ENCODE measurements at regions not wholly inside any gene's neighbourhood (a gene's known extent, or its start where the extent isn't known, plus 50 kb on each side); places are given as distances from the start of the nearest gene placed in this dataset.

DNA sequence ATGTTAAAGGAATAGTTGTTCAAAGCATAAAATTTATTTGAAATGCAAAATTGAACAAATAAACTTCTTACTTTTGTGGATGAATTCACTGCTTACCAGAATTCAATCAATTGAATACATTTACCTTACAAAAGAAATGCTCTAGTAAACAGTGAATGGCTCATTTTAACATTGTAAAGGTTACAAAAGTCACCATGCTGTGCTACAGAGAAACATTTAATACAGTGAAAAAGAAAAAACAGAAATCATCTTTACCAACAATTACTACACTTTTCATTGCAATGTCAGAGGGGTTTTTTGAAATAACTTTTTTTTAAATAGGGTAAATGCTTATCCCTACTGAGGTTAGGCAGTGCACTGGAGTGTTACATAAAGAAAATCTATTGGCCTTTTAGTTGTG lies 853.0 kb downstream of the NCAM2 start:
- TF ChIP-seq FOXP2 (optimal IDR thresholded peaks at IDR 0.05; ENCODE audit: borderline replicate concordance, extremely low read depth, extremely low read length, insufficient read depth) (no peak), POLR2AphosphoS5 (IDR thresholded peaks at IDR 0.05; ENCODE audit: low read depth, low read length) (no peak), TAF1 (IDR thresholded peaks at IDR 0.05; ENCODE audit: borderline replicate concordance, insufficient read depth, low read length) (no peak), SIN3A (IDR thresholded peaks at IDR 0.05; ENCODE audit: borderline replicate concordance, insufficient read depth, low read length) (no peak)
- TF ChIP-seq, protein P1, sequence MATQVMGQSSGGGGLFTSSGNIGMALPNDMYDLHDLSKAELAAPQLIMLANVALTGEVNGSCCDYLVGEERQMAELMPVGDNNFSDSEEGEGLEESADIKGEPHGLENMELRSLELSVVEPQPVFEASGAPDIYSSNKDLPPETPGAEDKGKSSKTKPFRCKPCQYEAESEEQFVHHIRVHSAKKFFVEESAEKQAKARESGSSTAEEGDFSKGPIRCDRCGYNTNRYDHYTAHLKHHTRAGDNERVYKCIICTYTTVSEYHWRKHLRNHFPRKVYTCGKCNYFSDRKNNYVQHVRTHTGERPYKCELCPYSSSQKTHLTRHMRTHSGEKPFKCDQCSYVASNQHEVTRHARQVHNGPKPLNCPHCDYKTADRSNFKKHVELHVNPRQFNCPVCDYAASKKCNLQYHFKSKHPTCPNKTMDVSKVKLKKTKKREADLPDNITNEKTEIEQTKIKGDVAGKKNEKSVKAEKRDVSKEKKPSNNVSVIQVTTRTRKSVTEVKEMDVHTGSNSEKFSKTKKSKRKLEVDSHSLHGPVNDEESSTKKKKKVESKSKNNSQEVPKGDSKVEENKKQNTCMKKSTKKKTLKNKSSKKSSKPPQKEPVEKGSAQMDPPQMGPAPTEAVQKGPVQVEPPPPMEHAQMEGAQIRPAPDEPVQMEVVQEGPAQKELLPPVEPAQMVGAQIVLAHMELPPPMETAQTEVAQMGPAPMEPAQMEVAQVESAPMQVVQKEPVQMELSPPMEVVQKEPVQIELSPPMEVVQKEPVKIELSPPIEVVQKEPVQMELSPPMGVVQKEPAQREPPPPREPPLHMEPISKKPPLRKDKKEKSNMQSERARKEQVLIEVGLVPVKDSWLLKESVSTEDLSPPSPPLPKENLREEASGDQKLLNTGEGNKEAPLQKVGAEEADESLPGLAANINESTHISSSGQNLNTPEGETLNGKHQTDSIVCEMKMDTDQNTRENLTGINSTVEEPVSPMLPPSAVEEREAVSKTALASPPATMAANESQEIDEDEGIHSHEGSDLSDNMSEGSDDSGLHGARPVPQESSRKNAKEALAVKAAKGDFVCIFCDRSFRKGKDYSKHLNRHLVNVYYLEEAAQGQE (IDR thresholded peaks at IDR 0.05; ENCODE audit: insufficient read depth in 1 of 2, low read depth in 2 of 2, low read length in 2 of 2), result no peak

DNA sequence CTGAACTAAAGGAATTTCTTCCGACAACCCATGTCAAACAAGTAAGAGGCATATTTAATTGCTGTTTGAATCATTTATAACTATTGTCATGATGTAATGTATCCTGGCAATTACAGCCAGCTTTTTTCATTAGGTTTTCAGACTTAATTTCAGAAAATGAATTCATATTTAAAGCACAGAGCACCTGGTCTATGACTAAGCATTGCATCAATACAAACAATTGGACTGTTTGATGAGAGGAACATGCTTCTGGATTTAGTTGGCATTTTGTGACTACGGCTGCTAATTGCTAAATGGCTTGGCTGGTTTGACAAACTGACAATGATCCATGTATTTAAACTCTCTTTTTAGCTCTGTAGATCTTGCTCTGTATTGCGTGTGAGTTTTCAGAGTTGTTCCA lies 853.4 kb downstream of the NCAM2 start:
- TF ChIP-seq SIN3A (IDR thresholded peaks at IDR 0.05; ENCODE audit: borderline replicate concordance, insufficient read depth, low read length) (no peak), TAF1 (IDR thresholded peaks at IDR 0.05; ENCODE audit: borderline replicate concordance, insufficient read depth, low read length) (no peak)
- TF ChIP-seq, protein P1 (IDR thresholded peaks at IDR 0.05; ENCODE audit: insufficient read depth in 1 of 2, low read depth in 2 of 2, low read length in 2 of 2), result no peak

DNA sequence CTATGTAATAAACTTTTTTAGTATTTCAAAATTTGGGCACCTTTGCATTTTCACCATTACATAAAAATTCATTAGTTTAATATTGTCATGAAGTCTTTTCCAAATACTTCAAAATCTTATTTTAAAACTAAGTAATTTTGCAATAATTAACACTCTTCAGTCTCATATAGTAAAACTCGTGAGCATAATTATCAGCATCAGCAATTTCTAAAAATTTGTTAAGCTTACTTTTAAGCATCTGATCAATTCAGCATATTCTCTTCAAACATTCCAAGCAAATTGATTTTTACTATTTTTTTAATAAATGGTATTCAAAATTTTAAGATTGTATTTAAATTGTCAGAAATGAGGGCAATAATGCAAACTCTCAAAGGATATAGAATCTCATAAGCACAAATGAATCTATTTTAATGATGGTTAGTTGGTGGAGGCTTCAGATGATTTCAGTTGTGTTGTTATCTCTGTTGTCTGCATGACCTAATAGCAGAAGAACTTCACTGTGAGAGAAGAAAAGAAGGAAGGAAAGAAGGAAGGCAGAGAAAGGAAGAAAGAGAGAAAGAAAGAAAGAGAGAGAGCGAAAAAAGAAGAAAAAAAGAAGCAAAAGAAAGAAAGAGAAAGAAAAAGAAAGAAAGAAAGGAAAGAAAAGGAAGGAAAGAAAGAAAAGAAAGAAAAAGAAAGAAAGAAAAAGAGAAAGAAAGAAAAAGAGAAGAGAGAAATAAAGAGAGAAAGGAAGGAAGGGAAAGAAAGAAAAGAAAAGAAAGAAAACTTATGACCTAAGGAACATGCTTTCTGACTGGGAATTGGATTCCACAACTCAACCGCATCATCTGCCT lies 860.5 kb downstream of the NCAM2 start:
- TF ChIP-seq, protein P1 (IDR thresholded peaks at IDR 0.05; ENCODE audit: insufficient read depth in 1 of 2, low read depth in 2 of 2, low read length in 2 of 2), result no peak
- TF ChIP-seq TAF1 (IDR thresholded peaks at IDR 0.05; ENCODE audit: borderline replicate concordance, insufficient read depth, low read length) (no peak), POLR2AphosphoS5 (IDR thresholded peaks at IDR 0.05; ENCODE audit: low read depth, low read length) (no peak), FOXP2 (optimal IDR thresholded peaks at IDR 0.05; ENCODE audit: borderline replicate concordance, extremely low read depth, extremely low read length, insufficient read depth) (no peak), SIN3A (IDR thresholded peaks at IDR 0.05; ENCODE audit: borderline replicate concordance, insufficient read depth, low read length) (no peak)

DNA sequence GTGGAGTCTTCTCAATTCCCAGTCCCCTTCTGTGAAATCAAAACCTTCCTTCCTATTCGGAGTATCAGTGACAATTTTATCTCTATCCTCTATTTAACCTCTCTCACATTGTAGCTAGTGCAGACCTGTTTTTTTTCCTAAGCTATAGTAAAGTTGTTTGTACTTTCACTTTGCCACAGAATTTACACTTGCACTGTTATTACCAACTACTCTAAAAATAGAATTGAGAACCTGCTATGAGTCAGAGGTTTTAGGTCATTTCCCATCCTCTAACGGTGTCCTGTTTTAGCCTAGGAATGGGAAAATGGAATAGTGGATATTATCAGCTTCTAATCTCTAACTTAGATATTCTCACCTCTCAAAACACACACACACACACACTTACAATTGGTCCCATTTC lies 862.7 kb downstream of the NCAM2 start:
- TF ChIP-seq, protein P1 (IDR thresholded peaks at IDR 0.05; ENCODE audit: insufficient read depth in 1 of 2, low read depth in 2 of 2, low read length in 2 of 2), result no peak
- TF ChIP-seq POLR2AphosphoS5 (IDR thresholded peaks at IDR 0.05; ENCODE audit: low read depth, low read length) (no peak), SIN3A (IDR thresholded peaks at IDR 0.05; ENCODE audit: borderline replicate concordance, insufficient read depth, low read length) (no peak), TAF1 (IDR thresholded peaks at IDR 0.05; ENCODE audit: borderline replicate concordance, insufficient read depth, low read length) (no peak), FOXP2 (optimal IDR thresholded peaks at IDR 0.05; ENCODE audit: borderline replicate concordance, extremely low read depth, extremely low read length, insufficient read depth) (no peak)
